SK-N-MC (cell line): ENCODE measurements at regions not wholly inside any gene's neighbourhood (a gene's known extent, or its start where the extent isn't known, plus 50 kb on each side); places are given as distances from the start of the nearest gene placed in this dataset.
"Not testable (repeated sequence)": the region's sequence is repeated elsewhere in the genome, so short reads cannot be mapped to it uniquely, and the experiment has no call there.

ENCODE experiments used
- DNase-seq: peaks from one replicate; pipeline ENCODE4 v3.0.0-alpha.2; 2011; ENCODE audit warnings: low read depth, low spot score
- H3K27ac ChIP-seq: fragments of 200-600 bp; sonication (generic); 2 replicates; pipeline ENCODE4 v1.5.1; 2016; ENCODE audit warnings: mixed run types
- H3K36me3 ChIP-seq: fragments of 200-600 bp; sonication (generic); 2 replicates; pipeline ENCODE4 v1.6.1; 2017; ENCODE audit warnings: antibody characterized with exemption, low read length, mixed read lengths; ENCODE audit not compliant: insufficient read depth
- H3K4me3 ChIP-seq: fragments of 200-600 bp; sonication (generic); 2 replicates; pipeline ENCODE4 v1.5.1; 2016
- H3K9ac ChIP-seq: fragments of 200-600 bp; sonication (generic); 2 replicates; pipeline ENCODE4 v1.8.0; 2017; ENCODE audit warnings: mixed run types, mixed read lengths; ENCODE audit not compliant: insufficient read length
- H3K9me3 ChIP-seq: fragments of 200-600 bp; sonication (generic); 2 replicates; pipeline ENCODE4 v1.6.1; 2017; ENCODE audit warnings: low read depth, mild to moderate bottlenecking, antibody characterized with exemption, low read length, moderate library complexity, mixed read lengths
- EZH2 ChIP-seq: fragments of 200-600 bp; sonication (generic); IDR thresholded peaks from one replicate; pipeline ENCODE4 v1.6.1; 2017; ENCODE audit warnings: antibody characterized with exemption
- FOXP2 ChIP-seq: optimal IDR thresholded peaks from 2 replicates; pipeline ENCODE3; 2011; ENCODE audit warnings: mild to moderate bottlenecking, moderate library complexity; ENCODE audit not compliant: insufficient read depth; ENCODE audit errors: extremely low read length, control extremely low read depth
- POLR2AphosphoS5 ChIP-seq: IDR thresholded peaks from 2 replicates; pipeline ENCODE4 v1.6.1; 2012; ENCODE audit warnings: mild to moderate bottlenecking, low read depth, low read length, borderline replicate concordance

DNA sequence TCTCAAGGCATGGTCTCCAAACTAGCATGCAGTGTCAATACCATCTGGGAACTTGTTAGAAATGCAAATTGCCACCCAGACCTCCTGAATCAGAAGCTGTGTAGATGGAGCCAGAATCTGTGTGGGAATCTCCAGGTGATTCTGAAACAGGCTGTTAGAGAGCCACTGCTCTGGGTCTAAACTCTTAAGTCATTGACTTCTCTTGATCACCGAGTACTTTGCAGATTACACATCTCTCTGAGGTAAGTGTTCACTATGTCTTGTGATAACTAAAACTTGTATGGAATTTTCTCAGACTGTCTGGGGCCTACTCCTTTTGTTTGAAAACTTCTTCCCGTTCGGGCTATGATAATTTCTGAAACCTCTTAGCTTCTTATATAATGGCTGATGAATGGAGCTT is 315.6 kb downstream of the EDEM1 start:
- no peaks in the 10 kb centered on the region for H3K36me3 ChIP-seq
- TF ChIP-seq FOXP2, result no peak
- TF ChIP-seq EZH2, result no peak
- no peak for TF ChIP-seq POLR2AphosphoS5
- no peak overlapping the region for H3K27ac ChIP-seq
- no peak for DNase-seq
- H3K4me3 ChIP-seq, result no peak overlapping the region
- no peaks in the 10 kb centered on the region for H3K9me3 ChIP-seq
- H3K9ac ChIP-seq, result no peak overlapping the region

GRCh38 chr3:5504135-5504534 is 316.6 kb downstream of the EDEM1 start:
- no peaks in the 10 kb centered on the region for H3K9me3 ChIP-seq
- DNase-seq, result no peak
- no peak overlapping the region for H3K27ac ChIP-seq
- no peak overlapping the region for H3K4me3 ChIP-seq
- H3K9ac ChIP-seq, result no peak overlapping the region
- no peaks in the 10 kb centered on the region for H3K36me3 ChIP-seq
- TF ChIP-seq POLR2AphosphoS5 (no peak), FOXP2 (no peak), EZH2 (no peak)

DNA sequence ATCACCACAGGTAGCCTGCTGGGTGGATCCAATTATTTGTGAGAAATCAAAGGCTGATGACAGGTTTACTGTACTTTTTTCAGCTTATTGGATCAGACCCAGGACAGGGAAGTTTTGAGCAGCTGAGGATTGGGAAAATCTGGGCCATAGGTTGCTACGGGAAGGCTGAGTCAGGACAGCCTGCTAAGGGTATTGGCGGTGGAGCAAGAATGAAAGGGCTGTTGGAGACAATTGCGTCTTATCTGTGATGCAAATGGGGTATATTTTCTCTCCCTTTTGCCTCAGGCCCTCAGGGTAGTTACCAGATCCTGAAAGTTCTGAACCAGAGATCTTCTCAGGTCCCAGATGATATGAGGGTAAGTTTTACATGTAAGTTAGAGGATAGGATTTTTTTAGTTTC is 317.7 kb downstream of the EDEM1 start:
- H3K9me3 ChIP-seq, result no peaks in the 10 kb centered on the region
- no peak overlapping the region for H3K4me3 ChIP-seq
- TF ChIP-seq FOXP2, result no peak
- TF ChIP-seq EZH2, result no peak
- no peak for TF ChIP-seq POLR2AphosphoS5

GRCh38 chr3:5505997-5506396 is 318.5 kb downstream of the EDEM1 start:
- Histone ChIP-seq H3K9ac (no peak overlapping the region), H3K4me3 (no peak overlapping the region), H3K27ac (no peak overlapping the region), H3K9me3 (no peaks in the 10 kb centered on the region), H3K36me3 (no peaks in the 10 kb centered on the region)
- no peak for DNase-seq
- no peak for TF ChIP-seq FOXP2
- TF ChIP-seq POLR2AphosphoS5, result no peak
- no peak for TF ChIP-seq EZH2

More for the DNA sequence above, 317.7 kb downstream of the EDEM1 start:
- no peak for DNase-seq
- no peak overlapping the region for H3K27ac ChIP-seq
- H3K36me3 ChIP-seq, result no peaks in the 10 kb centered on the region
- H3K9ac ChIP-seq, result no peak overlapping the region

GRCh38 chr3:5508860-5509259 is 321.4 kb downstream of the EDEM1 start:
- not testable (repeated sequence) for H3K9ac ChIP-seq, H3K27ac ChIP-seq, H3K4me3 ChIP-seq, DNase-seq, H3K36me3 ChIP-seq, H3K9me3 ChIP-seq

DNA sequence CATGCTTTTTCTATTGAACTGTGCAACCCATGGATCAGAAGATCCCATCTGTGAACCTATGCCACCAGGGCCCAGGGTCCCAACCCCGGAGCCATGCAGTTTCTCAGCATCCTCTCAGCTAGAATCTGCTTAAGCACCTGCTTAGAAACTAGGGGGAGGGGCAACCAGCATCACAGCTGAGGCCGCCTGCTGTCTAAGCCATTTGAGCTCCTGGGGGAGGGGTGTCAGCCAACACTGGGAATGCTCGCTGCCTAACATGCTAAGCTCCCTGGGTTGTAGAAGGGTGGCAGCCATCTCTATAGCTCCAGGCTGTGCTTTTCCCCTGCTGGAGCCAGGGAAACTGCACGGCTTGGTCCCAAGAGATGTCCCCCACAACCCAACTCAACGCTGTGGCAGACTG is 322.8 kb downstream of the EDEM1 start:
- H3K36me3 ChIP-seq, result no peaks in the 10 kb centered on the region
- no peak overlapping the region for H3K4me3 ChIP-seq
- no peaks in the 10 kb centered on the region for H3K9me3 ChIP-seq
- H3K9ac ChIP-seq, result no peak overlapping the region
- TF ChIP-seq POLR2AphosphoS5, result no peak
- no peak for TF ChIP-seq EZH2
- TF ChIP-seq FOXP2, result no peak
- DNase-seq, result no peak
- H3K27ac ChIP-seq, result no peak overlapping the region

- TF ChIP-seq EZH2, result no peak
- no peak for TF ChIP-seq FOXP2
- no peak for TF ChIP-seq POLR2AphosphoS5
- Histone ChIP-seq H3K36me3 (no peaks in the 10 kb centered on the region), H3K9ac (no peak overlapping the region), H3K9me3 (no peaks in the 10 kb centered on the region), H3K27ac (no peak overlapping the region), H3K4me3 (no peak overlapping the region)
- DNase-seq, result no peak
These were observed 330.4 kb downstream of the EDEM1 start for GRCh38 chr3:5517921-5518320.

- no peaks in the 10 kb centered on the region for H3K36me3 ChIP-seq
- H3K4me3 ChIP-seq, result no peak overlapping the region
- H3K9ac ChIP-seq, result no peak overlapping the region
- no peaks in the 10 kb centered on the region for H3K9me3 ChIP-seq
- TF ChIP-seq EZH2 (no peak), POLR2AphosphoS5 (no peak), FOXP2 (no peak)
- no peak for DNase-seq
- H3K27ac ChIP-seq, result no peak overlapping the region
These were observed 332.7 kb downstream of the EDEM1 start for GRCh38 chr3:5520237-5520636.

DNA sequence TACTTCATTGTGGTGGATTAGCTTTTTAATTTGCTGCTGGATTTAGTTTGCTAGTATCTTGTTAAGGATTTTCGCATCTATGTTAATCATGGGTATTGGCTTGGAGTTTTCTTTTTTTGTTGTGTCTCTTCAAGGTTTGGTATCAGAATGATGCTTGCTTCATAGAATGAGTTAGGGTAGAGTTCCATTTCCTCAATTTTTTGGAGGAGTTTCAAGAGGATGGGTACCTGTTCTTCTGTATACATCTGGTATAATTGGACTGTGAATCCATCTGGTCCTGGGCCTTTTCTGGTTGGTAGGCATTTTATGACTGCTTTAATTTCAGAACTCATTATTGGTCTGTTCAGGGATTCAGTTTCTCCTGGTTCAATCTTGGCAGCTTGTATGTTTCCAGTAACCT is 335.6 kb downstream of the EDEM1 start:
- Histone ChIP-seq H3K9ac (no peak overlapping the region), H3K4me3 (no peak overlapping the region), H3K36me3 (no peaks in the 10 kb centered on the region), H3K27ac (no peak overlapping the region), H3K9me3 (no peaks in the 10 kb centered on the region)
- TF ChIP-seq FOXP2, result no peak
- TF ChIP-seq EZH2, result no peak
- no peak for TF ChIP-seq POLR2AphosphoS5
- no peak for DNase-seq

GRCh38 chr3:5531039-5531438 is 343.5 kb downstream of the EDEM1 start:
- Histone ChIP-seq H3K4me3 (no peak overlapping the region), H3K9me3 (no peaks in the 10 kb centered on the region), H3K27ac (no peak overlapping the region), H3K36me3 (no peaks in the 10 kb centered on the region), H3K9ac (no peak overlapping the region)
- TF ChIP-seq EZH2 (no peak), POLR2AphosphoS5 (no peak), FOXP2 (no peak)
- no peak for DNase-seq
